Effector CD8-positive, alpha-beta T cell (primary cell): ENCODE measurements at regions not wholly inside any gene's neighbourhood (a gene's known extent, or its start where the extent isn't known, plus 50 kb on each side); places are given as distances from the start of the nearest gene placed in this dataset.
"Not testable (repeated sequence)": the region's sequence is repeated elsewhere in the genome, so short reads cannot be mapped to it uniquely, and the experiment has no call there.

Experiments used
- DNase-seq: peaks from one replicate; lab custom pipeline; 2025; lab: John Stamatoyannopoulos, UW

GRCh38 chr12:131644481-131644880 is 66.4 kb upstream of the SFSWAP start:
- no peak for DNase-seq

GRCh38 chr12:131644917-131645316 is 66.0 kb upstream of the SFSWAP start:
- DNase-seq, result not testable (repeated sequence)

GRCh38 chr12:131645557-131645956 is 65.3 kb upstream of the SFSWAP start:
- not testable (repeated sequence) for DNase-seq

GRCh38 chr12:131646444-131646843 is 64.4 kb upstream of the SFSWAP start:
- not testable (repeated sequence) for DNase-seq

GRCh38 chr12:131647667-131648066 is 63.2 kb upstream of the SFSWAP start:
- no peak for DNase-seq

GRCh38 chr12:131655469-131656174 is 55.3 kb upstream of the SFSWAP start:
- not testable (repeated sequence) for DNase-seq

- DNase-seq, result not testable (repeated sequence)
Observed at GRCh38 chr12:131656796-131657195, 54.1 kb upstream of the SFSWAP start.

- not testable (repeated sequence) for DNase-seq
Observed at GRCh38 chr12:131658605-131659004, 52.3 kb upstream of the SFSWAP start.

- DNase-seq, result not testable (repeated sequence)
Observed at GRCh38 chr12:131659484-131659883, 51.4 kb upstream of the SFSWAP start.

- not testable (repeated sequence) for DNase-seq
Observed at GRCh38 chr12:131659976-131660375, 50.9 kb upstream of the SFSWAP start.

- DNase-seq, result not testable (repeated sequence)
Observed at GRCh38 chr12:131660401-131660800, 50.5 kb upstream of the SFSWAP start.
